Type B pancreatic cell (in vitro differentiated cells): ENCODE measurements at regions not wholly inside any gene's neighbourhood (a gene's known extent, or its start where the extent isn't known, plus 50 kb on each side); places are given as distances from the start of the nearest gene placed in this dataset.
A peak's percentile ranks its signal among the peaks of the same experiment; 100 is the strongest.

Source experiments
- DNase-seq: peaks from one replicate; pipeline ENCODE4 v3.0.0; 2021; ENCODE audit warnings: mixed read lengths; ENCODE audit not compliant: unreplicated experiment; ENCODE audit errors: extremely low spot score
- H3K27ac Mint-ChIP-seq: 2 replicates; pipeline ENCODE4 v1.8.0; 2021; ENCODE audit warnings: mild to moderate bottlenecking, mixed read lengths
- H3K27me3 Mint-ChIP-seq: 2 replicates; pipeline ENCODE4 v1.8.0; 2021; ENCODE audit warnings: mixed read lengths
- H3K36me3 Mint-ChIP-seq: 2 replicates; pipeline ENCODE4 v1.8.0; 2021; ENCODE audit warnings: mixed read lengths
- H3K4me1 Mint-ChIP-seq: one replicate; pipeline ENCODE4 v1.8.0; 2021; ENCODE audit warnings: mixed read lengths; ENCODE audit not compliant: unreplicated experiment
- H3K4me3 Mint-ChIP-seq: 2 replicates; pipeline ENCODE4 v1.8.0; 2021; ENCODE audit warnings: mild to moderate bottlenecking, mixed read lengths
- H3K9me3 Mint-ChIP-seq: 2 replicates; pipeline ENCODE4 v1.8.0; 2021; ENCODE audit warnings: mixed read lengths
- CTCF ChIP-seq: fragments of 200-600 bp; sonication (generic); conservative IDR thresholded peaks from 2 replicates; pipeline ENCODE4 v1.5.0; 2021; ENCODE audit warnings: antibody characterized with exemption, mild to moderate bottlenecking

DNA sequence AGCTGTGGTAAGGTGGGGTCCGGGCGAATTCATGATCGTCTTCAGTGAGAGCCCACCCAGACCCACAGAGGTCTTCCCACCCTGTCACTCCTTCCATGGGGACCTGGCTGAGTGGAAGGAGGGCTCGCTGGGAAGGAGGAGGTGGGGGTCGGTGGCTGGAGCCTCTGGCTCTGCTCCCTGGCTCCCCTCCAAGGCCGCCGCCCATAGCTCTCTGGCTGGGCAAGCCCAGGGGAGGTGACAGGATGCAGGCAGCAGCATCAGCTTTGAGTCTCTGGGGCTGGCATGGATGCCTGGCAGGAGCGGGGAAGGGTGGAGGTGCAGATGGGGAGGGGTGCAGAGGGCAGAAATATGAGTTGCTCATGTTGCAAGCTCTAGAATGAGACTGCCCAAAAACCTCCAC is 147.0 kb downstream of the ENGASE start:
- Mint-ChIP-seq H3K4me1 (peaks cover 7% of the 10 kb centered on the region), H3K27ac (no peak overlapping the region), H3K9me3 (no peaks in the 10 kb centered on the region), H3K36me3 (no peaks in the 10 kb centered on the region), H3K4me3 (no peak overlapping the region), H3K27me3 (peaks cover 61% of the 10 kb centered on the region)
- no peak for TF ChIP-seq CTCF
- DNase-seq, result no peak

GRCh38 chr17:79220713-79221291 is 146.2 kb downstream of the ENGASE start:
- H3K4me1 Mint-ChIP-seq, result peaks cover 7% of the 10 kb centered on the region
- no peaks in the 10 kb centered on the region for H3K36me3 Mint-ChIP-seq
- no peaks in the 10 kb centered on the region for H3K9me3 Mint-ChIP-seq
- H3K27me3 Mint-ChIP-seq, result peaks cover 62% of the 10 kb centered on the region
- no peak for TF ChIP-seq CTCF
- H3K27ac Mint-ChIP-seq, result no peak overlapping the region
- no peak for DNase-seq
- peak overlapping the region; percentile 44 for H3K4me3 Mint-ChIP-seq

DNA sequence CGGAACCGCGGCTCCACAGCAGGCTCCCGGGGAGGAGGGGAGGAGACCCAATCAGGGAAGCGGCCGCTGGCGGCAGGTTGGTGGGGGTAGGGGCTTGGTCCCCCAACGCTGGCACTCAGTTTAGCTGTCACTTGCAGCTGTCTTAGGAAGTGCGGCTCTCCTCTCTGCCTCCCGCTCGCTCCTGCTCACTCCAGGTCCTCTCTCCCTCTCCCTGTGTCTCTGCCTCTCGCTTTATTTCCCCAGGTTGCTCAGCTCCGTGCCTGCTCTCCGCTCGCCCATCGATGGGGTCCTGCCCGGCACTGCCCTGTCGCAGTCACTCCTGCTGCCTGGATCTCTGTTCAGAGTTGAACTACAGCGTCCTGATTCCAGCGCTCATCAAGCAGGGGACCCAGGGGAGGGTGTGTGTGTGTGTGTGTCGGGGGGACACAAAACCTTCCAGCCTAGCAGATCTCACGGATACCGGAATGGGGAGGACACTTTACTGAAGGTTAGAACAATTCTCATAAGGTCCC is 145.6 kb downstream of the ENGASE start:
- DNase-seq, result no peak

GRCh38 chr17:79219208-79219935 is 144.7 kb downstream of the ENGASE start:
- Mint-ChIP-seq H3K27ac (no peak overlapping the region), H3K4me1 (peaks cover 7% of the 10 kb centered on the region), H3K36me3 (no peaks in the 10 kb centered on the region), H3K9me3 (no peaks in the 10 kb centered on the region), H3K4me3 (no peak overlapping the region), H3K27me3 (peaks cover 64% of the 10 kb centered on the region)
- DNase-seq, result no peak
- no peak for TF ChIP-seq CTCF

More for the DNA sequence above, 145.6 kb downstream of the ENGASE start:
- Mint-ChIP-seq H3K4me1 (peaks cover 7% of the 10 kb centered on the region), H3K27me3 (peaks cover 66% of the 10 kb centered on the region), H3K36me3 (no peaks in the 10 kb centered on the region), H3K27ac (no peak overlapping the region), H3K9me3 (no peaks in the 10 kb centered on the region), H3K4me3 (peak overlapping the region; percentile 44)
- no peak for TF ChIP-seq CTCF

GRCh38 chr17:79218825-79219200 is 144.2 kb downstream of the ENGASE start:
- Mint-ChIP-seq H3K36me3 (no peaks in the 10 kb centered on the region), H3K4me1 (peaks cover 7% of the 10 kb centered on the region), H3K9me3 (no peaks in the 10 kb centered on the region), H3K27me3 (peaks cover 66% of the 10 kb centered on the region), H3K4me3 (no peak overlapping the region), H3K27ac (no peak overlapping the region)
- no peak for DNase-seq
- no peak for TF ChIP-seq CTCF
